ENCODE measurements at regions not wholly inside any gene's neighbourhood (a gene's known extent, or its start where the extent isn't known, plus 50 kb on each side); places are given as distances from the start of the nearest gene placed in this dataset.

- TF ChIP-seq CTCF (IDR thresholded peaks at IDR 0.05) (peak in 2 of 3 experiments; percentile 27), POLR2AphosphoS5 (IDR thresholded peaks at IDR 0.05) (no peak), POLR2A (IDR thresholded peaks at IDR 0.05; ENCODE audit: low read depth) (no peak), EP300 (IDR thresholded peaks at IDR 0.05) (no peak)
These were observed 61.9 kb upstream of the NRSN1 start for GRCh38 chr6:24064106-24064505.

Measured in esophagus muscularis mucosa (tissue), 4 donors.